Ishikawa (cell line): ENCODE measurements at regions not wholly inside any gene's neighbourhood (a gene's known extent, or its start where the extent isn't known, plus 50 kb on each side); places are given as distances from the start of the nearest gene placed in this dataset.

Experiments used
- CEBPB ChIP-seq: IDR thresholded peaks from 2 replicates; pipeline ENCODE4 v1.6.1; 2012
- CREB1 ChIP-seq: IDR thresholded peaks from 2 replicates; pipeline ENCODE4 v1.6.1; 2012; ENCODE audit warnings: low read depth
- EGR1 ChIP-seq: IDR thresholded peaks from 2 replicates; pipeline ENCODE4 v1.6.1; 2012
- EP300 ChIP-seq: IDR thresholded peaks from 2 replicates; pipeline ENCODE4 v1.6.1; 2012; ENCODE audit warnings: borderline replicate concordance
- FOXM1 ChIP-seq: IDR thresholded peaks from 2 replicates; pipeline ENCODE4 v1.6.1; 2012; ENCODE audit warnings: low read depth, borderline replicate concordance
- MAX ChIP-seq: IDR thresholded peaks from 2 replicates; pipeline ENCODE4 v1.6.1; 2012
- NFIC ChIP-seq: IDR thresholded peaks from 2 replicates; pipeline ENCODE4 v1.6.1; 2012
- RAD21 ChIP-seq: IDR thresholded peaks from 2 replicates; pipeline ENCODE4 v1.6.1; 2012; ENCODE audit warnings: low read depth
- REST ChIP-seq: IDR thresholded peaks from 2 replicates; pipeline ENCODE4 v1.6.1; 2012; ENCODE audit warnings: low read depth, mild to moderate bottlenecking
- TAF1 ChIP-seq: IDR thresholded peaks from 2 replicates; pipeline ENCODE4 v1.6.1; 2012; ENCODE audit warnings: low read depth, mild to moderate bottlenecking
- TCF12 ChIP-seq: IDR thresholded peaks from 2 replicates; pipeline ENCODE4 v1.6.1; 2012; ENCODE audit warnings: low read depth
- TEAD4 ChIP-seq: IDR thresholded peaks from 2 replicates; pipeline ENCODE4 v1.6.1; 2012
- USF1 ChIP-seq: IDR thresholded peaks from 2 replicates; pipeline ENCODE4 v1.6.1; 2012
- YY1 ChIP-seq: IDR thresholded peaks from 2 replicates; pipeline ENCODE4 v1.6.1; 2012; ENCODE audit warnings: low read depth
- ZBTB7A ChIP-seq: IDR thresholded peaks from 2 replicates; pipeline ENCODE4 v1.6.1; 2012; ENCODE audit warnings: low read depth

GRCh38 chr2:70388813-70389212, 86.9 kb upstream of the FAM136A start:
- TF ChIP-seq MAX (no peak), USF1 (no peak), CEBPB (no peak), REST (no peak), CREB1 (no peak), EGR1 (no peak), TEAD4 (no peak), TCF12 (no peak), EP300 (no peak), FOXM1 (no peak), RAD21 (no peak), TAF1 (no peak), YY1 (no peak), ZBTB7A (no peak), NFIC (no peak)

- TF ChIP-seq MAX, result no peak
- TF ChIP-seq NFIC, result no peak
- no peak for TF ChIP-seq TCF12
- TF ChIP-seq EP300, result no peak
- no peak for TF ChIP-seq REST
- TF ChIP-seq TAF1, result no peak
- TF ChIP-seq TEAD4, result no peak
- no peak for TF ChIP-seq EGR1
- TF ChIP-seq CEBPB, result no peak
- TF ChIP-seq FOXM1, result no peak
- no peak for TF ChIP-seq USF1
- no peak for TF ChIP-seq YY1
- no peak for TF ChIP-seq ZBTB7A
- TF ChIP-seq RAD21, result no peak
- TF ChIP-seq CREB1, result no peak
Observed at GRCh38 chr2:70388128-70388527, 86.3 kb upstream of the FAM136A start.

GRCh38 chr2:70385966-70386595, 84.2 kb upstream of the FAM136A start:
- TF ChIP-seq TCF12, result no peak
- no peak for TF ChIP-seq TAF1
- TF ChIP-seq FOXM1, result no peak
- no peak for TF ChIP-seq MAX

GRCh38 chr2:70385204-70385603, 83.3 kb upstream of the FAM136A start:
- TF ChIP-seq REST (no peak), RAD21 (no peak), MAX (no peak), CREB1 (no peak), EGR1 (no peak), TCF12 (no peak), NFIC (no peak), CEBPB (no peak), EP300 (no peak), YY1 (no peak)
